HS-27A (cell line): ENCODE measurements at regions not wholly inside any gene's neighbourhood (a gene's known extent, or its start where the extent isn't known, plus 50 kb on each side); places are given as distances from the start of the nearest gene placed in this dataset.
"Not testable (repeated sequence)": the region's sequence is repeated elsewhere in the genome, so short reads cannot be mapped to it uniquely, and the experiment has no call there.

Experiments used
- DNase-seq: peaks from one replicate; pipeline ENCODE4 v3.0.0-alpha.2; 2012; ENCODE audit warnings: low read depth, missing footprints

DNA sequence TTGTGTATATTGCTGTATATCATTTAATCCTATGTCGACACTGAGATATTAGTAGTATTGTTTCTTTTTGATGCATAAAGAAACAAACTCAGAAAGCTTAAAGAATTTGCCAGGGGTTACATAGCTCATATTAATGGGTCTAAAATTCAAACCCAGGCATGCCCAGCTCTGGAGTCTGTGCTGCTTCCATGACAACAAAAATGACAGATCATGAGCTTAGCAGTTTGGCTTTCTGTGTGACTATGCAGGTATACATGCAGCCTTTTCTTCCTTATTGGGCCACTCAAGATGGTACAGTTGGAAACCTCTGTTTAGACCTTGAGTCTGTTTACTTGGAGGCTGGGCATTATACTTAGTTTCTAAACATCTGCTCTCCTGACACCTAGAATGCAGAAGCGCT, 220.5 kb upstream of the TENM4 start:
- DNase-seq, result no peak

DNA sequence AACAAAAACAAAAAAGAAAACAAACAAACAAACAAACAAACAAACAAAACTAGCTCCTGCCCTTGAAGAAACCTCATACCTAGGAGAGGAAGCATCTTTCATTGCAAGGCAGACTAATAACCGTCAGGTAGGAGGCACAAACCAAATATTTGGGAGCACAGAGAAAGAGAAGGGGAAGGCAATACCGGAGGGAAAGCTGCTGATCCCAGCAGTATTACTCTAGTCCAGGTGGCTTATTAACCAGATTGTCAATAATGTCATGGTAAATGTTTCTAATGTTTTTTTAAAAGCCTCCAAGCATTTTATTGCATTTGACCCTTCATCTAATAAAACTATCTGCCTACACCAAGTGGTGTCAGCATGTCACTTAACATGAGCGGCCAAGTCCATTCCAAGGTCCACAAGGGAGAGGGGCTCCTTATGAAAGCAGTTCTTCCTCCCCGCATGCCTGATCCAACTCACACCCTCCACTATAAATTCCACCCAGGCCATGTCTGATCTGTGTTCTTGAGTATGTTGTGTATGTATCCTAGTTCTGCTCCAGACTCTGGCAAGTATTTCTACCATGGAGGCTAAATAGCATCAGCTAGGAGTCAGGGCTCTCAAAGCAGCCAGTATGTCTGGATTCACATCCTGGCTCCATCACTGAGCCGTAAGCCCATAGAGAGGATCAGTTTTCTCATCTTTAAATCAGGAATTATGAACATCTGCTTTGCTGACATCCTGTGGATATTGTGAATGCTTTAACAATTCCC, 208.1 kb upstream of the TENM4 start:
- no peak for DNase-seq

GRCh38 chr11:79637219-79637618, 196.4 kb upstream of the TENM4 start:
- DNase-seq, result no peak

GRCh38 chr11:79634905-79635304, 194.1 kb upstream of the TENM4 start:
- no peak for DNase-seq

- no peak for DNase-seq
Measured at GRCh38 chr11:79627281-79627680, 186.5 kb upstream of the TENM4 start.

DNA sequence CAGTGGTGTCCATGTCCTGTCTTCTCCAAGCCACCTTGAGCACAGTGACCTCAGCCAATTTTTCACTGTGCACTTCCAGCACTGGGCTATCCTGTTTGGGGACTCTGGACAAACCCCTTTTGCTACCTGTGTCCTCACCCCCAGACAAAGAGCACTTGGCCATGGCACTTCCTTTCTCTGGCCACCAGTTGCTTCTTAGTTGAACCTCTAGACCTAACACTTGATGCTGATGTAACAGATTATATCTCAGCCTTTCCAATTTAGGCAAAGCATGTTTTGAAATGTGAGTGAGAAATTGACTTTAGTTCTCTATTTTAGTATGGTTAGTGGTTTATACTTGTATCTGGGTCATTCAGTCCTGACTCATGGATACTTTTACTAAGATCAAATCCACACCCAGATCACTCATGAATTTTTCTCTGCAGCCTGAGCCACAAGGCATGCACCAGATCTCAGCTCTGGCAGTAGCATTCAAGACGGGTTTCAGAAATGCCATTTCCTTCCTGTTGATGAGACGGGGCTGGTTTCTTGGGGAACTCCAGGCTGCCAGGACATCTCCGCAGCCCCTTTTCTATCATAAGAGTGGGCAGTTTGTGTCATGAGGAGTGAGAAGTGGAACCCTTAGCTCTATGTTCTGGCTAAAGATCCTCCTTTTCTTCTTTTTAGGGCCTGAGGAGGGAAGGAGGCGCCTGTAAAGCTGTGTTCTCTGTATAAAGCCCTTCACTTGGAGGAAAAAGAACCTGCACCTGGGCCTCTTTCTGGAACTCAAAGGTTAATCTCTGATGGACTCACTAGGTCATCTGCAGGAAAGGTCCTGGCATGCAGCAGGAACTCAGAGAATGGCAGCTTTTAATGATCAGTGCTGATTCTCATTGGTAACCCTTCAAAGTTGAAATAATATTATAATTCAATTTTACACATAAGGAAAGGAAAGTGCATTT, 185.6 kb upstream of the TENM4 start:
- no peak for DNase-seq

GRCh38 chr11:79623375-79623774, 182.5 kb upstream of the TENM4 start:
- no peak for DNase-seq

DNA sequence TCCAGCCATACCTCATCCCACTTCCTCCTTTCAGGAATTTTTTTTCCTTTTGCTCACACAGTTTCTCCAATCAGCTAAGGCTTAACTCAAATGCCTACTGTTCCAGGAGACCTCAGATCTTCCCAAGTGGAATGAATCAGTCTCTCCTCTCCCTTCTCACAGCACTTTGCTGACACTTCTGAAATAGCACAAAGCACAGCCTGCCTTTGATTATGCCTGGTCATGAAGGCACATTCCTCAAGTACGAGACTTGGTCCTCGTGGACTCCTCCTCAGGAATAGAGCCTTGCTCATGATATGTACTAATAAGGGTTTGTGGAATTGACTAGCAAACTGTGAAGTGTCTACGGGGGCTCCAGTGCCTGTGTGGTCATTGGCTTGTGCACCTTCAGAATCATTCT, 176.7 kb upstream of the TENM4 start:
- no peak for DNase-seq

DNA sequence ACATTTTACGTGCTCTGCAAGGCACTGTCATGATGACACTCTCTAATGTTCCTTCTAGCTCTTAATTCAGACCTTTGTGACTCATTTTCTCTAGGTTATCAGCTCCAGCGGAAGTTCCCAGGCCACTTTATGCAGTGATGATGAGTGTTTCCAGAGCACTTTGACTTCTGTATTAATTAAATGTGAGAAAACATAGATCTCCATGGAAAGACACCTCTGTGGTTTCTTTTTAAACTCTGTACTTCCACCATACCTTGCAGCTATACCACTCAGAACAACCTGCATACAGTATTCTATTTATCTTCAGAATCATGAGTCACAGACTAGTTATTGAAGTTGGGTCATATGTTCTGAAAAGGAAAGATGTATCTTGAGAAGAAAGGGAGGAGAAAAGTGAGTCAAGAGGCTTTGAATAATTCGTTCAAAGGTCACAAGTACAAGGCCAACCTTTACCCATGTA, 175.6 kb upstream of the TENM4 start:
- DNase-seq, result no peak

DNA sequence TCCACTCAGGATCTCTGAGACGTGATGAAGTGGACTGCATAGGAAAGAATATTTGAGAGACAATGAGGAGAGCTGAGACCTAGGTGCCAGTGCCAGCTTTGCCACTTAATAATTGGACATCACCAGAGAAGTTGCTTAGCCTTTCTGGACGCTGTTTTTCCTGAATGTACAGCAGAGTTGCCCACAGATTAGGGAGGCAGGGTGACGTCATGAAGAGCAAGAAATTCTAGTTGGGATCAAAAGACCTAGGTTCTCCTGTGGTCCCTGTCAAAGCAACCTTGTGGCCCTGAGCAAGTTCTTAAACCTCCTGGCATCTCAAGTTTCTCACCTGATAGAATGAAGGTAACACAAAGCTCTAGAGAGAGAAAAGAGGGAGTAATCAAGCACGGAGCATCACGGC, 174.6 kb upstream of the TENM4 start:
- DNase-seq, result no peak

DNA sequence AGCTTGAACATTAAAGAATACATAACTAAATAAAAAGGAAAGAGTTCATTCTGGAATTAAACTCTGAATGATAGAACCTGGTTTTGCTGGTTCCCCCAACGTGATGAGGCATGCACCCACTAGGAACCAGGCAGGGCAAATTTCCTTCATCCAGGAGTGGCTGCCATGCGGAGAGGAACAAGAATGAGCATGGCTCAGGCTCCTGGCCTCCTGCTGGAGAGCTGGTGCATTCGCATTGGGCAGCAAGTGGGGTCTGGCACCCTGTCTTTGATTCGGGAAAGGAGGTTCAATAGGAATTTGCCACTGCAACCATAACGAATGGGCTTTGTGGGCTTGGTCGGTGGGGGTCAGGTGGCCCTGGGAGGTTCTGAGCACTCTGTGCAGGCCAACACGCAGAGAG, 169.8 kb upstream of the TENM4 start:
- DNase-seq, result no peak

- no peak for DNase-seq
Measured at GRCh38 chr11:79610139-79610538, 169.3 kb upstream of the TENM4 start.

DNA sequence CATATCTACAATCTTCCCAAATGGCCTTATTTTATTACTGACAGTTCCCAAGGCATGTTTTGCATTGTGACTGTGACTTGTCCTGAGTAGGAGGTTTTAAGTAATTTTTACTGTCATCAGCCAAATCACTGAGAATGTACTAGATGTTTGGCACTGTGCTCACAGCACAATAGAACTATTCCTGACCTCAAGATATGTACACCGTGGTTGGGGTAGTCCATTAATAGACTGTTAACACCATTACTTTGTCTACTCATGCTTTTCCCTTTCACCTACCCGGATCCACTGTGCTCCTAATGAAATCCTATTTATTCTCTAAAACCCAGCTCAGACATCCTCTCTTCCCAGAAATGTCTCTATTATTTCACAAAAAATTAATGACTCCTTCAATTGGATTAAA, 168.7 kb upstream of the TENM4 start:
- DNase-seq, result no peak

GRCh38 chr11:79606461-79606860, 165.6 kb upstream of the TENM4 start:
- not testable (repeated sequence) for DNase-seq

DNA sequence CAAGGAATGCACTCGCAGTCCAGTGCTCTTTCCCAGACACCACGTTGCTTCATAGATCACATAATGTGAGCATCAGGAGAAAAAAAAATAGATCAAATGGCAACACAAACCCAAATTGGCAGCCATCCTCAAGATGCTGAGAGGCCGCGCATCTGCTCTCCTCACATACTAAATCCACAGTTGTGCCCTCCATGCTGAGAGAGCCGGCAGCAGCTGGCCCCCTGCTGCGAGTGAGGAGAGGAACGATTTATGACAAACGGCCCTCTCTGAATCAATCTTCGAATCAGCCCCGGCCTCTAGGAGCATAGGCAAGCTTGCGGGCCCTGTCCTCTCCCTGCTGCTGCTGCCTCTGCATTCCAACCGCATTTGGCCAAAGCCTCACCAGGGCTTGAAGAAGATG, 159.9 kb upstream of the TENM4 start:
- no peak for DNase-seq

DNA sequence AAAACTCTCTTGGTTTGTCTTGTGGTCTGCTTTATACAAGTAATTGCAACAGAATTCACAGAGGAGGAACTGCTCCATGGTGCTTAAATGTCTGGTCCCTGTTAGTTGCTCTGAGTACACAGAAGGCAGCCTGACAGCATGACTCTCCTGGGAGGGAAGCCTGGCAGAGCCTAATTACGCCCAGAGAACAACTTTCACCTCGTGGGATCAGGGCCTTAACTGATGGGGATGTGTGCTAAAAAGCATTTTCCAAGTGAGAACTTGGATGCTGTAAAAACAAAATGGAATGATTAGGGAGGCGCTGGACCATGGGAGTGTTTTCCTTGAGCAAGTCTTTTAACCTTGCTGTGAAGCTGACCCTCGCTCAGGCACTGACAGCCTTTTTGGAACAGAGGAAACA, 154.0 kb upstream of the TENM4 start:
- no peak for DNase-seq

- DNase-seq, result no peak
Measured at GRCh38 chr11:79592824-79593223, 152.0 kb upstream of the TENM4 start.

DNA sequence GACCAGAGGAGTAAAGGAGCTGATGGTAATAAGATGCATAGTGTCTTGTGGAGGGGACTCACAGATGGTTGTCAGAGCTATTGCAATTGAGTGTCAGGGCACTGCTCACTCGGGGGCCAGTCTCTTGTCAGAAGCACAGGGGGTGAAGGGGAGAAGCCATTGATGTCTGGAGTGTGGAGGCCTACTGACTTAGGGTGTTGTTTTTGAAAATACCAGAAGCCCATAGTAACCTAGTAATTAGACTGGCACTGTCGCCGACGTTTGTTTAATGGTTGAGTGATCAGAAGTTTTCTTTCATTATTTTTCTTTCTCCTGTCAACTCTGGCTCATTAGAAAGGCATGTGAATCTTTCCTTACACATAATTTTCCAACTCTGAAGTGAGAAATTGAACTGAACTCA, 151.6 kb upstream of the TENM4 start:
- DNase-seq, result no peak

DNA sequence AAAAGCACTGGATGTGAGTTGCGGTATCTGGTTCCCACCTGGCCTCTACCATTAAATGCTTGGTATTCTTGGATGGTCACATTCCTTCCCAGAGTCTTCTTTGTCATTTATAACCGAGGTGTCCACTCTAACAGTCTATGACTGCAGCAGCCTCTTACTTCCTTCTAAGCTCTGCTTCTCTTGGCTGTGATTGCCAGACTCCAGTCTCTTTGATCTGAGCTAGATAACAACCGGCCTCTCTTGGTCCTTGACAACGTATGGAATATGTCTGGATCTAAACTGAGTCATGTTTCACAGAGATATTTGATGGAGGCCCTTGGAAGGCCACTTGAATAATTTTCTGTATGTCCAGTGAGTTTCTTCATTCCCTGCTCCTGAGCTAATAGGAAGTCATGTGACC, 141.6 kb upstream of the TENM4 start:
- DNase-seq, result no peak

DNA sequence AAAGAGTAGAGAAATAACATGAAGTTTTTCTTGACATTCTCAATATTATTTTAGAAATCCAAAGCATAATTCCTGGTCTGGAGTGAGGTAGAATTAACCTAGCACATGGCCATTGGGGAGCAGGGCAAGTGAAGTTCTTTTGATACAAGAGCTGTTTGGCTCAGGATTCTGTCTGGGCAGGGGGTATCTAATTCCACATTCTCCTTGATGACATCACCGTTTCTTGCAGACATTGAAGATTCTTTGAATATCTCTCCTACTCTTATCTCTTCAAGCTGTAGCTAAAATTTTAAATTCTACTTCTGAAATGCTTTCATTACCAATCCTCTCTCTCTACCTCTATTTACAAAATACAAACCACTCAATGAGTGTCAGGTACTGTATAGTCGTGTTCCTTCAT, 138.2 kb upstream of the TENM4 start:
- no peak for DNase-seq

DNA sequence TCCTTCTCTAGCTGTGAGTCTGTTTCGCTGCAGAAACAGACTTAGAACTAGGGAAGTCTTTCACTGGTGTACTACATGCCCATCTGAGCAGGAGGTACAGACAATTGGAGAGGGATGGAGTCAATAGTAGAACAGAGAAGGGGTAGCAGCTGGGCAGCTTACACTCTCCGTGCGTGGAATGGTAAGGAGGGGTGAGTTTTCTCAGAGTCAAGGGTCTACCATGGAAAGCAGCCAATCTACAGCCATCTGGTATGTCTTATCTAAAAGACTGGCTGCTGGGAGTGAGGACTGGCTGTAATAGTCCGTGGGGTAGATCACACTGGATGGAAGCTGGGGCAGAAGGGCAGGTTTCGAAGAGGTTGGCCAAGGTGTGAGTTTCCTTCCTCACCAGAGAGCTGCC, 137.3 kb upstream of the TENM4 start:
- no peak for DNase-seq

DNA sequence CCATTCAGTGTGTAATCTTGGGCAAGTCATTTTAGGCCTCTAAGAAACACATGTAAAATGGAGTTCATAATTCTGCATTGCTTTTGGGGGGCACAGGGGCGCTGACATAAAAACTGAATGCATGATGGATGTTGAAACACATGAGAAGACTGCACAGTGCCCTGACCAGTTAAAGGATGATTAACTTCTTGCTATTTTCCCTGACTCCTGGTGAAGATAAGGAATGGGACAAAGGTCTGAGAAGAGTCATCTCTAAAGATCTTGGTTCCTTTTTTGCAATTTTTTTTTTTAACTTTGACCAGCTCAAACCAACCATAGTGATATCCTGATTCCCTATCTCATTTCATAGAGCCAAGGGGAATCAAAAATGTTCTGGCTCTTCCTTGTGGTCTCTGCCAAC, 134.9 kb upstream of the TENM4 start:
- no peak for DNase-seq

DNA sequence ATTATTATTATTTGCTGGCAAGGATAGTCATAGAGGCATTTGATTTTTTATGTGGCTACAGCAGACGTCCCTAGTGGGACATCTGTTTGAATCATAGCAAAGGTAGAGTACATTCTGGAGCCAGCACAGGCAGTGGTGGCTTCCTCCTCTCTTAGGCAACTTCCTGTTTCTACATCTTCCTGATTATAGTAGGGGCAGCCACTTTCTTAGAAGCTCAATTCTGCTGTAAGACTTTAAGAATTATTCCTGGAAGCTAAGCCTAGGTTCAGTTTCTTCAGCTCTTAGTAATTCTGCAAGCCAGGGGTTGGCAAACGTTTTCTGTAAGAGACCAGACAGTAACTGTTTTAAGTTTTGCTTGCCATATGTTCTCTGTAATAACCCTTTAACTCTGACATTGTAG, 129.3 kb upstream of the TENM4 start:
- no peak for DNase-seq
